ENCODE measurements at regions not wholly inside any gene's neighbourhood (a gene's known extent, or its start where the extent isn't known, plus 50 kb on each side); places are given as distances from the start of the nearest gene placed in this dataset.

DNA sequence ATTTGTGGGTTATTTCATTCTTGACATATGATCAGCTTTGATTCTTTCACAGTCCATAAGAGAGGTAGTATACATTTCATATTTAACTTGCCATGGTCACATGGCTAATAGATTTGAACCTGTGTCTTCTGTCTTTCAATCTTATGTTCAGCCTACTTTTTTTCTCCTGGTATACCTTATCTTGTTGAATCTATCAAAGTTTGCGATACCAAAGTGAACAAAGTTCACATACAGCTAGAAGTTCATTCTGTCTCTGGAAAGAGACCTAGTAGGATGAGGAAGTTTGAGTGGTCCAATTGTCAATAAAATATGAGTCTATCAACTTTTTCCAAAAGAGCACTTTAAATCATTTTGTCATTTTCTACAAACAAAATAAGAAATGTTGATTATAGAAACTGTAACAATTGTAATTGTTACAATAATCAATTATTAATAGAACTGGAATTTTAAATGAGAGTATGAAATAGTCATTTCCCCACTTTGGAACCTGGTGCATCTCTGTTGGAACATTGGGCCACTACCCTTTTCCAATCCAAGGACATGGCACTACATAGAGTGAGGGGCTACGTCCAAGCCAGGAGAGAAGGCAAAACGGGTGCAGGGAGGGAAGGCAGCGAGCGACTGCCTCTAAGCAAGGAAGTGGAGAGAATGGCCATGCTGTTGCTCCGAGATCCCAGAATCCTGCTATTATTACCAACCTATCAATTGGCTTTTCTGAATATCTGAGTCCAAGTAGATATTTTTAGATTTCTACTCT is 194.2 kb upstream of the FOXQ1 start:
- FAIRE-seq: no peak

DNA sequence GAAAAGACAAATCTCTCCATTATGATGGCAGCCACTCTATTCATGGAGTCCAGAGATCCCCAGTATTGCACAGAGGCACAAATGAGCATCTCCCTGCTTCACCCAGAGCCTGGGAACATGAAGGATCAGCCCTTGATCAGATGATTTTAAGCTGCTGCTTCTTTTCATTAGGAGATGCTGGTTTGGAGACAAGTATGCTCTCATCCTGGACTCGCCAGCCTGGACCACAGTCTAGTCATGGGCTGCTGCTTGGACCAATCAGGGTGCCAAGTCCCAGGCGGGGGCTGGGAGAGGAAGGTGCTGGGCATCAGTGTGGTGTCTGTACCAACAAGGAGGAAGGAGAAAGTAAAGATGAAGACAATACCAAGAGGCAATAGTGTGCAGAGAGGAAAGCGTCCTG is 195.7 kb upstream of the FOXQ1 start:
- FAIRE-seq: no peak

DNA sequence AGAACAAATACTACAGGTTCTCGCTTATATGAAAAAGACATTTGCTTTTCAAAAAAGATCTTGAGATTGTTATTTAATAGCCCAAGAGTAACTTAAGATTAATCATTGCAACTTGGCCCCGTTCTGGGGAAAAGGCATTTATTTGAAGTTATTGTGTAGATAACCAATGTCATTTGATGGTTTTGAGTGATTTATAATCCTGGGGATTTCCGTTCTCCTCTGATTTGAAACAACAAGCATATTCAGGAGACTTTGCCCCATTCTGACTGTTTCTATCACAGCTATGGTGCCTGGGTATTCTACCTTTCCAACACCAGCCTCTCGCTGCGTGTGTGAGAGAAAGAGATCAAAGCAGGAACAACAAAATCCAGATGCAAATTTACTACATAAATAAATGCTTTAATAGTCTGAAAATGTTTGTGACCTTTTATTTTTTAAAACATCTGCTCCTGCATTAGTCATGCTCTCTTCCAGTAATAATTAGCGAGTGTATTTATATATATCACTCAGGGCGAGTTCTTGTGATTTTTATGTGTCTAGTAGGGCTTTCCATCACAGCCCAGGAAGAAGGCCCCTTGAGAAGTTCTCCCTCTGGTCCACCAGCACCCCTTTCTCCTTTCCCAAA is 197.9 kb upstream of the FOXQ1 start:
- peak; percentile 57 for FAIRE-seq

DNA sequence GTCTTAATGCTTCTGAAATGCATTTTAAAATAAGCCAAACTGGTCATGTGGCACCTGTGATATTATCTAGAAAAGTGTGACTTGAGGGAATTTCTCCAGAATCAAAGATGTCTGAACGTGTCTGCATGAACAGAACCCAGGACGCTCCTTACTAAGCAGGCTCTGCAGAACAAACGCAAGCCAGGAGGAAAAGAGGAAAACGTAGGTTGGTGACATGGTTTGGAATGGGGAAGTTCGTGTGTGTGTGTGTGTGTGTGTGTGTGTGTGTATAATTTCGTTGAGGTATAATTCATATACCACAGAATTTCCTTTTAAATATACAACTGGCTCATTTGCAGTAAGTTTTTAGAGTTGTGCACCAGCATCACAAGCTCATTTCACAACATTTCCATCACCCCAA is 200.5 kb upstream of the FOXQ1 start:
- FAIRE-seq: no peak

DNA sequence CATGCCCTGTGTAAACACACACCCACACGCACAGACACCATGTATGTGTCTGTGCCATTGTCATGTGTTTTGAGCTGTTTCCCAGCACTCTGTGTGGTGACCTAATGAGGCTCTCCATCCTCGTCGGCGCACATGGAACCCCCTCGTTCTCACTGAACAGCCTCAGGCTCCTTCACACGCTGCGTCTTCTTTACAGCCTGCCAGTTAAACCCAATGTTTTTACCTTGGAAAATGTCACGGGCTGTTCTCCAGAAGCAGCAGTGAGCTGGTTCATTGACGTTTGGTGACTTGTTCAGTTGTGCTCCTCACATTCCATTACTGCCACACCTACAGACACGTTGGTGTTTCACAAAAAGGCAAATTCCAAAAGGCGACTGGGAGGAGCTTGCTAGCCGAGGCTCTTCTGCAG is 201.0 kb upstream of the FOXQ1 start:
- FAIRE-seq: no peak

DNA sequence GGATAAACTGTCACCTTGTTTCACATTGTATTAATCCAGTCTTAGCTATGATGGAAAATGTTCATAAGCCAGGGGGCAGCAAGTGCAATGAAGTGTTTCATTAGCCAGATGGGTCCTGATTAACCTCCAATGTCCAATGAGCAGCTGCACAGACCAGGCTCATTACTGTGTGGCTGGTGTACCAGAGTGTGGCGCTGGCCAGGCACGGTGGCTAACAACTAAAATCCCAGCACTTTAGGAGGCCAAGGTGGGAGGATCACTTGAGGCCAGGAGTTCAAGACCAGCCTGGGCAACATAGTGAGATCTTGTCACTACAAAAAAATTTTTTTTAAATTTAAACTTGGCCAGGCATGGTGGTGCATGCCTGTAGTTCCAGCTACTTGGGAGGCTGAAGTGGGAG is 201.7 kb upstream of the FOXQ1 start:
- FAIRE-seq: no peak

DNA sequence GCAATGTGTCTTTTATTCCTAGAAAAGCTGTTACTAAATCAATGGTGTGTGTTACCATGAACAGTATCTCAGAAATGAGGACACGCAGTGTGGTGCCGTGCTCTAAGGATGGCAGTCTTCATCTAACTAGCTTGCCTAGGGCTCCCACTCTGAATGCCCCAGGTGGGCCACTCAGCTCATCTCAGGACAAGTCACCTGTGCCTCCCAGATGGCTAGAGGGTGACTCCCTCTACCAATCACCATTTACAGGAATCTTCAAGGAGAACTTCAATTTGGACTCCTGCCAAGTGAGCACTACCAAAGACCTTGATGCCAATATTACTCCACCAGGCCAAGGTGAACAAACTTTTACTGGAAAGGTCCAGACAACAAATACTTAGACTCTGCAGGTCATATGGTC is 202.8 kb upstream of the FOXQ1 start:
- no peak for FAIRE-seq

DNA sequence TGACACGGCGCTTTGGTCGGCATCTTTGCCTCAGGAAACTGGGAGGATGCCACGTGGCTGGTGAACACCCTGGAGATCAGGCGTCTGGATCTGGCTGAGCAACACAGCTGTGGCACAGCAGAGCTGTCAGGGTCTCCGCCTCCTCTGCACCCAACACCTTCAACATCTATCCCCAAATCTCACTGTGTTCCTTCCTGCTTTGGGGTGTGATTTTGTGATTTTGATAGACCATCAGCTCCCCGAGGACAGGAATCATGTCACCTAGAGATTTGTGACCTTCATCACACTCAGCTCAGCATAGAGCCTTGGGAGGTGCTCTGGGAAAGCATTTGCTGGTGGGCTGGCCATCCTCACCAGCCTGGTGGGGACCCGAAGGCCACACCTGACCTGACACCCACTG is 203.7 kb upstream of the FOXQ1 start:
- FAIRE-seq: no peak

DNA sequence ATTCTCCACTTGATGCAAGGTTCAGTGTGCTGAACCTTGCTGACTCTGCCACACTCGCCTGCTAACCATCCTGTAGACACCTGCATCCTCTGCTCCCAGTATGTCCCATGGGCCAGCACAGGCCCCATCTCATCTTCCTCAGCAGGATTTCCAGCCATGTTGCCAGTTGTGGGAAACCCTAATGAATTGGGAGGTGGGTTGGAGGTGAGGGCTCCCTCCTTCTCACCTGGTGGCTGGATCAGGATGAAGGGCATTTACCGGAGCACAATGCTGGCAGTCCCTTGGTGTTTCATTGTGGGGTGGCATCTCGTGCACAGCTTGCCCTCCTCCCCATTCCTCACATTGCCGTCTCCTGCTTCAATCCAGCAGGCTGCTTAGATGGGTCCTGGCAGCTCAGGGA is 204.3 kb upstream of the FOXQ1 start:
- no peak for FAIRE-seq

DNA sequence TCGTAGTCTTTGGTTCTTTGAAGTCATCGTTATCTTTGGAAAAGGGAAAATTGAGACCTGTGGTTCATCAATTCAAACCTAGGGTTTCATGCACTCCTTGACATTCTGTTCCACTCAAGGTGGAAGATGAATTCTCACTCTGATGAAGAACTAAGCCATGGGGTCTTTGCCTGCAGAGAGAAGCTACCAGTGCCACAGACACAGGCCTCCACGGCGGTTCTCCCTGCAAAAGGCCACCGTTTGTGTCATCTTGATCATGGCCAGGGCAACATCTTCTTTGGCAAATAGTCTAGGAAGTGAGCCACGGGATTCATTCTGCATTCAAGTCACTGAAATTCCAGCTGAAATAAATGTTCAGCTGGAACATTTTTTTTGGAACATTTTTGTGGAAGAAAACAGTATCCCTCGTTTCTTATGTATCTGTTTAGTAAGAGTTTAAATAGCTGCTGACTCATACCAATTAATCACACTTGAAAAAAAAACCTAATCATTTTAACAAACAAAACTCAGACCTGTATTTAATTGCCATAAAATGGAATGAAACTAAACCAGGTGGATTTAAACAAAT is 206.0 kb upstream of the FOXQ1 start:
- no peak for FAIRE-seq

DNA sequence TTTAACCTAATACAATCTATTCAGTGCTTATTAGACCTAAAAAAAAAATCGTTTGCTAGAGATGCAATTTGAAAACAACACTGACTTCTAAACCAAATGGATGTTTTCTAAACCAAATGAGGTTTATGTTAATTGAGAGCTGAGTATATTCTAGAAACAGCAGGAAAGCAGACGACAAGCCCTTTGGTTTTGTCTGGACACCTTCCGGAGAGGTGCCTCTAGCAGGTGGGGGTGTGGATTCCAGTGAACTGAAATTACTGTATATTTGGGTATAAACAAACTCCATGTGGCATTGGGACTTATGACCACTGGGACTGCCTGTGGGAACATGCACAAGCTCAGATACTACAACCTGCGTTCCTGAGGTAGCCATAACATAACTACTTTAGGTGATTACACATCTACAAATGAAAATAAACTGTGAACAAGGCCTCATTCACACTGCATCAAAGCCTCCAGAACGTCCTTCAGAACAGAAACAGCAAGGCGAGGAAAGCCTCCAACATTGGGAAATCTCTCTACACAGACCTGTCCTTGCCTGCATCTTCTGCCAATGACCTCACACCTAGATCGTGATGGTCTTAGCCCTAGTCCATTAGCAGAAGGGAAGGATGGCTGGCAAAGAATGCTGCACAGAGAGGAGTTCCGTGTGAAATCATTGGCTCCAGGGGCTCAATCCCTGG is 206.8 kb upstream of the FOXQ1 start:
- no peak for FAIRE-seq

DNA sequence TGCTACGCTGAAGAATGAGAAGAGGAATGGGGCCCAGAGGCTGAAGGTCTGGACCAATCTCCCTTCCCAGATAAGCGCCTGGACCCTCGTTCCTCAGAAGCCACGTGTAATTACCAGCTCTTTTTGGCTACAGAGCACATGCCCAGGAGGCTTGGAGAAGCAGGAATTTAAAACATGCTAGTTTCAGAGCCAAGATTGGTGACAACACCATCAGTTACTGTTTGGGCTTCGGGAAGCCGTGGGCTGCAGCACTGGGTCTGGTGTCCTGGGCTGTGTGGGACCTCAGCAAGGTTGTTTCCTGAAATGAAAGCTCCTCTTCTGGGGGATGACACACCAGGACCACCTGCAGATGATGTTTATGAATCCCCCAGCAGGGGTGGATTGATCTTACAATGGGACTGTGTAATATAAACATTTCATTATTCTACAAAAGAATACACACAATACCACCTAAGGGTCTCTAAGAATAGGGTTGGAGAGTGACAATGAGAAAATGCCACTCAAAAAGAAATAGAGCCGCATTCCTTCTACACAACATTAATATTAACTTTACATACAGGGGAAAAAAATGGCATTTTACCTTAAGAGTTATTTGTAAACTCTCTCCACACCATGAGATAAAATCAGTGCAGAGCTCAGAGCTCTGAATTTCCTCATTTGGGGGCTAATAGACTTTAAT is 207.8 kb upstream of the FOXQ1 start:
- no peak for FAIRE-seq

DNA sequence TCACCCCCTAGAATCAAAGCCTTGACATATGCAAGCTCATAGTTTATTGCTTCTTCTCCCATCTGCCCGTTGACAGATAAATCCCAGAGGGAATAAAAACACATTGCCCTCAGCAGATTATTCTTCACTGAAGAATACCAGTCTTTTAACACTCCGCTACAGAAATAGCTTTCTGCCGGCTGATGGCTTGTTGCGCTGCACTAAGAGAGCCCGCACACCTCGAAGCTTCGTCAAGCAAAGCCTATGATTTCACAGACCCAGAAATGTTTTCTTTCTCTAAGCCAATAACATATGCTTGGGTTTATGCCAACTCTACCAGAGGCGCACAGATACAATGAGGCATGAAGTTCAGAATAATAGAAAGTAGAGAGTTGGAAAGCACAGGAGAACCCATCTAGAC is 208.9 kb upstream of the FOXQ1 start:
- FAIRE-seq: no peak

DNA sequence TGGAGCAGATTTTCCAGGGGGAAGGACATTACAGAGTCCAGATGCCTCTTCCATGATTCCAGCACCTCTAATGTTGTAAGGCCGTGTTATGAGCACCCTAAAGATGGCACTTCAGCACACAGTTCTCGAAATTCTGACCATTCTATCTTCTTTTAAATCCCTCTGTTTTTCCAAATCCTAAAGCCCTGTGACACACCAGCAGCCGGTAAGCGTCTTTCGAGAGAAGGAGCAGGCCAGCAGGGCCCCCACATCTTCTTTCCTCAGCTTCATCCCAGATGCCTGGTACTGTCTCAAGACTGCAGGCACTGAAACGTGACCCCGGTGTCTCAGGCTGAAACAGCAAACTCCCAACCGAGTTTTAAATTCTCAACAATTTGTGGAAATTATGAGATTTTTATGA is 211.6 kb upstream of the FOXQ1 start:
- FAIRE-seq: no peak

DNA sequence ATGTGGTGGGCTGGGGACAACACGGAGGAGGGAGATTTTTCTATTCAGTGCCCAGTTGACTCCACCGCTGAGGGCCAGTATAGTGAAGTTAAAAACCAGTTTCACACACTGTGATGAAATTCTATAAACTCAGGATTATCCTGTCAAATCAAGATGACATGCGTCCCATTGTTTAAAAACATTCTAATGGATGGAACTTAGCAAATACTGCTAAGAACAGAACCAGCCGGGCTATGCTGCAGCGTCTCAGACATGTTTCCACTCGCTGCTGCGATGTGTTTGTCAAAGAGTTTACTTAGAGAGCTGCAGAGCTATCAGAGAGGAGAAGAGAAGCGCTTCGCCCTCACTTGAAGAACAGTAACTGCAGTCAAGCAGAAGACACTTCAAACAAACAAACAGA is 212.6 kb upstream of the FOXQ1 start:
- no peak for FAIRE-seq

DNA sequence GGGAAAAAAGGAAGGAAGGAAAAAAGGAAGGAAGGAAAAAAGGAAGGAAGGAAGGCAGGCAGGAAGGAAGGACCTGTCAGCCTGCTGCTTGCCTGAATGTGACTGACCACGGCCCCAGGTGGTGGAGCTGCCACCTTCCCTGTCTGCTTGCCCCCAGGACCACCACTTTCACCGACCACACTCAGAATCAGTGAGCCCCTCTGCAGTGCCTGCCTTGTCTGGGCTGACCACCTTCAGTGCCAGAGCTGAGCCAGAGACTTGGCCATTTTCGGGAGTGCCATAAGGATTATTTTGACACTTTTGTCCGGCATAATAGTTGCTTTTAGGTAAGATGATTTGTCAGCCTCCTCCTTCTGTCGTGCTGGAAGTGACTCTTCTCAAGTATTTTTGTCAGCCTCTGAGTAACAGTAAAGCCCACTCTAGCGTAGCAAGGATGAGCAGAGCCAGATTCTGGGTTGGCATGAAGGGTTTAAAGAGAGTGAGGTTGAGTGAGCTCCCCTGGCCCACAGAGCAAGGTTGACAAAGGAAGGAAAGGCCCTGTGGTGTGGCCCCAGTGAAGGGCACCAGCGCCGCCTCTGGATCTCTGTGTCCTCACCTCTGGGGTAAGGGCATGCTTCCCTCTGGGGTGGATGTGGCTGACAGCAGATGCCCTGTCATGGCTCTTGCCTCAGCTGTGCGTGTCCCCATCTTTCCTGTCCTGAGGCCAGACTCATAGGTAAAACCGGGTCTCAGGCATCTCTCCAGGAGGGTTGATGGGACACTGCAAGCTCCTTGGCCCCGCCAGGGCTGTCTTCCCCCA is 214.7 kb upstream of the FOXQ1 start:
- FAIRE-seq: no peak

DNA sequence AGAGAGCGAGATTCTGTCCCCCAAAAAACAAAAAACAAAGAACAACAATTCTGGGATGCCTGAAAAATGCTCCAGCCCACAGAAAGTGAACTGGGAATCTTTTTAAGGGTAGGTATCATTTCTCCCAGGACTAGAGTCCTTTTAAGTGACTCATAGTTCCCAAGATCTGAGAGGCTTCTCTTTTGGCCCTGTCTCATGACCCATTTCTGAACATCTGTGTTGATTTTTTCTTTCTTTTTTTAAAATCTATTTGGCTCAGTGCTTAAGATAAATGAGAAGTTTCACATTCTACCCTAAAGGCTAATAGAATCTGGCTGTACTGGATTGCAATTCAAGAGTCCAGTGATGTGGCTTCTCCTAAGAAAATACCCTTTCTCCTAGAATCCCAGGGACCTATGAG is 217.6 kb upstream of the FOXQ1 start:
- FAIRE-seq: peak; percentile 90

DNA sequence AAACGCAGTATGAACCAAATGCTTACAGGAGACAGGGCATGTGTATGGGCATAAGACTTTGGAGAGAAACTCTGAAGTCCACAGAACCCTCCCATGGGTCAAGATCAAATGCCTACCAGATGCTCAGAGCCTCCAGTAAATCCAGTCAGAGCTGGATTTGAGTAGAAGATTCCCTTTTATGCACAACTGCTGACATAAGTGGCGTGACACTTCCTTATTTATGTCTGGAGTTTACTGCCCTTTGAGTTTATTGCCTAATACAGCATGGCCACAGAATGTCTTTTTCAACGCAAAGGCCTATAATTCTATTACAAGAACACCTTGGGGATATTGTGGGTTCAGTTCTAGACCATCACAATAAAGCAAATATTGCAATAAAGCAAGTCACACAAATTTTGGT is 220.0 kb upstream of the FOXQ1 start:
- FAIRE-seq: no peak

DNA sequence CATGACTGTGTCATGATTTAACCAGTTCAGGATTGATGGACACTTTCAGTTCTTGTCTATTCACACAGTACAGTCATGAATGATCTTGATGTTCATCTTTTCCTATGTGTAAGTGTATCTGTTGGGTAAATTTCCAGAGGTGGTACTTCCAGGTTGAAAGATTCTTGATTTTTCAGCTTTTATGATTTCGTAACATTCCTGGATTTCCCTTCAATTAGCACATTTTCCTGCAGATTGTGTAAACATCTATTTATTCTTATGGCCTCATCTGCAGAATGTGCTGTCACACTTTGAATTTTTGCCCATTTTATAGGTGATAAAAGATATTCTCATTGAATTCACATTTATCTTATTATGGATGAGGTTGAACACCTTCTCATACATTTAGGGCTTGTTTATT is 222.0 kb upstream of the FOXQ1 start:
- FAIRE-seq: no peak

DNA sequence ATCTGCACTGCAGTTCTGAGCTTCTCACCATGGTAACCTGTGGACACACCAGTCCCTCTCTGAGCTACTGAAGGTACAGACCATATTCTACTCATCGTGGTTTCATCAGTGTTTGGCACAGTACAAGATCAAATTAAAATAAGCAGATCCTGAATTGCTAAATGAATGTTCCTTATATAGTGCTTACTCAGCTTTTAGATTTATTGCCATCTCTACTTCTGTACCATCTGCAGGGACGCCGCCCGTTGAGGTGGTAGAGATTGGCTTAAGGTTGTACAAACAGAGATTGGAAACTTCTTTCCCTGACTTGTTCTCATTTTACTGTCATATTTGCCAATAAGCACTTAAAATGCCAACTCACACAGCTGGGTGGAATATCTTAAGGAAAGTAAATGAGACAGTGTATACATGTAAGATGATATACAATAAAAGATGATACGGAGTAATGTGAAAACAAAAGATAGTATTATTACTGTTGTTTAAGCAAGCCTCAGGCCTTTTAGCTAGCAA is 223.4 kb upstream of the FOXQ1 start:
- no peak for FAIRE-seq

DNA sequence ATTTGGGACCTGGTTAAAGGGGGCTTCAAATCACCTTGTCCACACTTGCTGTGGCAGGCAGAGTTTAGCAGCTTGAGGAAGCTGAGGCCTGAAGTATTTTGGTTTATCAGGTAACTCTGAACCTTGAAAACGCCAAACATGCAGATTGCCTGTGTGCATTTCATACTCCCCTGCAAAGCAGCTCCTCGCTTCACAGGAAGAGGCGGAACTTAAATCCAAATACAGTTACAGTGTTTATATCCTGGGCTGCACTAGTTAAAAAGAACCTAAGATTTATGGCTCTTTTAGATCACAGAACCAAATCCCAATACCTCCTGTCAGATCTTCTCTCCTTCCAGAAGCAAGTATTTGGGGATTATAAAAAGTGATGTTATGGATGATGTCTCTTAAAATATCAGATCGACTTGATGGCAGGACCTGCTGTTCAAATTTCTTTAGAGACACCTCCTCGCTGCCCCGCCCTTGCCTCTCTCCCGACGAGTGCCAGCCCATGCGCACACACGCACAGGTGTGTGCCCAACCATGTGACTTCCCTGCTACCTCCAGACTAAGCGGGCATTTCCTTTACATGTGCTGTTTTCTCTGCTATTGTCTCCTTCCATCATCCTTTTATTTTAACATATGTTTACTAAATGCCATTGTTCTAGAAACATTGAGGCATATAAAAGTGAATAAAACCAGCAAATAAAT is 224.6 kb upstream of the FOXQ1 start:
- FAIRE-seq: no peak
